ENCODE measurements at regions not wholly inside any gene's neighbourhood (a gene's known extent, or its start where the extent isn't known, plus 50 kb on each side); places are given as distances from the start of the nearest gene placed in this dataset.
"Not testable (repeated sequence)": the region's sequence is repeated elsewhere in the genome, so short reads cannot be mapped to it uniquely, and the experiment has no call there.

GRCh38 chr5:124796495-124796894 is 50.1 kb upstream of the ZNF608 start:
- no peak for DNase-seq (ENCODE audit: low read depth)

DNA sequence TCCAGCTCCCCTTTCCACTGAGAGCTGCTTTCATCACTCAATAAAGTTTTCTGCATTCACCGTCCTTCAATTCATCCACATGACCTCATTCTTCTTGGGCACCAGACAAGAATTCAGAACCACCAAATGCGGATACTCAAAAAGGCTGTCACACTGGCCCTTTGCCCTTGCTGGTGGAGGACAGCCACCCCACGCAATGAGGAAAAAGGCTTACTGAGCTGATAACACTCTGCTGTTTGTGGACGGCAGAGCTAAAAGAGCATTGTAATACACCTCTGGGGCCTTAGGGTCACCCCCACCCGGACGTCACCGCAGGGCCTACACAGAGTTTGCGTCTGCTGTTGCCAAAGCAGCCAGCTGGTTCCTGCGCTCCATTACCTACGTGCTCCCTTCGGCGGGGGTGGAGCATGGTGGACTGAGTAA is 51.2 kb upstream of the ZNF608 start:
- DNase-seq (ENCODE audit: low read depth): no peak

DNA sequence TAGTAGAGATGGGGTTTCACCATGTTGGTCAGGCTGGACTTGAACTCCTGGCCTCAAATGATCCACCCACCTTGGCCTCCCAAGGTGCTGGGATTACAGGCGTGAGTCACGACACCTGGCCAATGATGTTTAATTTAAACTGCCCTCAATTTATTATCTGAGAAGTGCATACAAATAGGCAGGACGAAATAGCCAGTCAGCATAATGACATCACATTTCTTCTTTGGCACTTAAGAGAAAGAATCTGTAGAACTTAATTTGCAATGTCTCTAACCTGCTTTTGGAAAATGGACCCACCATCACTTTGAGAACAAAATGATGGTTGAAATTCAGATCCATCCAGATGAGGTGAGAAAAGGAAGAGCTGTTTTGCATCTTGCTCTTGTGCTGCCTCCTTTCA is 52.5 kb upstream of the ZNF608 start:
- no peak for DNase-seq (ENCODE audit: low read depth)

DNA sequence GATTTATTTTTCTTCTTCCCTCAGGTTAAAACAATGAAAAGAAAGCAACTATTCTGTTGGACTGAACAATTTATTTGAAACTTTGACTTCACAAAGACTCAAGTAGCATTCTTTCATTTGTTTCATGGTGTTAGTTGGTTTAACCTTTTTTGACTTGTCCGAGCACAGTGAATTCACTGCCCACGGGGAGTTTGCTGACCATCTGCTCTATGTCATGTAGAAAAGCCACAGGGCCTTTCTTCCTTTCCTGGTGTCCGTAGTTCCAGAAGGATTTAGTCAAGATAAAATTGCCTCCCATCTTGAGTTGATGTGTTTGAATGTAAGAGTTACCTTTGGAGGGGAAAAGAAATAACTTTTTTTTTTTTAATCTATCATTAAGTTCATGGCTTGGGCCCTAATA is 55.1 kb upstream of the ZNF608 start:
- DNase-seq (ENCODE audit: low read depth): no peak

- no peak for DNase-seq (ENCODE audit: low read depth)
Observed at GRCh38 chr5:124803617-124804323, 57.3 kb upstream of the ZNF608 start.

DNA sequence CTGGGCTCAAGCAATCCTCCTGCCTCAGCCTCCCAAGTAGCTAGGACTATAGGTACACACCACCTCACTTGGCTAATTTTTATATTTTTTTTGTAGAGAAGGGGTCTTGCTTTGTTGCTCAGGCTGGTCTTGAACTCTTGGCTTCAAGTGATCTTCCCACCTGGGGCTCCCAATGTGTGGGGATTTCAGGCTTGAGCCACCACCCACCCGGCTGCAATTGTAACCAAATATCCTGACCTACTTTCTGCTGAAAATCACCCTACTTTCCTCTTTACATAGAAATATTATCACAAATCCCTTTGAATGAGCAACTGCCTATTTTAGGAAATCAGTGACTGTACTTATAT is 59.6 kb upstream of the ZNF608 start:
- no peak for DNase-seq (ENCODE audit: low read depth)

GRCh38 chr5:124806373-124807077 is 60.1 kb upstream of the ZNF608 start:
- no peak for DNase-seq (ENCODE audit: low read depth)

GRCh38 chr5:124808842-124809268 is 62.4 kb upstream of the ZNF608 start:
- no peak for DNase-seq (ENCODE audit: low read depth)

- DNase-seq (ENCODE audit: low read depth): no peak
Observed at GRCh38 chr5:124810396-124811006, 64.1 kb upstream of the ZNF608 start.

GRCh38 chr5:124812771-124813358 is 66.4 kb upstream of the ZNF608 start:
- no peak for DNase-seq (ENCODE audit: low read depth)

- DNase-seq (ENCODE audit: low read depth): no peak
Observed at GRCh38 chr5:124816381-124816780, 69.9 kb upstream of the ZNF608 start.

DNA sequence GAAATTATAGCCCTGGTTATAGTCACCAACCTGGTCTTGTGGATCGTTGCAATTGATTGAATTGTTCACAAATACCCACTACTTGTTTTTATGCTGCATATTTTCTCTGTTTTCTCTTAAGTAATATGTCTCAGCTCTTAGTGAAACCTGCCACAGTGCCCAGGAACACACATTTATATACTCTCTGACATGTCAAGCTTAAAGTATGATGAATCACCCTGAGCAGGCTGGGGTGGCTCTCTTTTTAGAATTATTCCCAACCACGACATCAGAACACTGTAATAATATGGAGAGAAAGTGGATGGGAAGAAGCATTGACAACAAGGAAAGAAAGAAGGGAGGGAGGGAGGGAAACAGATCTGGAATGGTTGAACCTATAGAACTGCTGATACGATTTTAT is 72.8 kb upstream of the ZNF608 start:
- no peak for DNase-seq (ENCODE audit: low read depth)

GRCh38 chr5:124822647-124823046 is 76.2 kb upstream of the ZNF608 start:
- no peak for DNase-seq (ENCODE audit: low read depth)

DNA sequence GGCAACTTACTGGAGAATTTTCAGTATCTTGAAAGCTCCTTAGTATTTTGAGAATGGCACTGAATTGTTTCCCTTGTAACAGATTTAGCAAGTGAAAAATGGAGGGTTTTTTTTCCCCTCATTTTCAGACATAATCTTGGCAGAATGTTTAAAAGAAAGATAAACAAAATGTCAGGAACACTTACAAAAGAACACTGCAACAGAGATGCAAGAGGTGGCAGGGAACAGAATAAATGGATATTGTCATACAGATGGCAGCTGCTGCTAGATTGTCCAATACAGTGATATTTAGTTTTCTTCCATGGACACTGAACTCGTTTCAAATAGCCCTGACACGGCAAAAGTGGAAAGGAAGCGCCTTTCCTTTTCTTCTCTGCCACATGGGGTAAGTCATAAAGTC is 76.9 kb upstream of the ZNF608 start:
- DNase-seq (ENCODE audit: low read depth): no peak

- no peak for DNase-seq (ENCODE audit: low read depth)
Observed at GRCh38 chr5:124824637-124825158, 78.3 kb upstream of the ZNF608 start.

GRCh38 chr5:124825250-124825982 is 79.0 kb upstream of the ZNF608 start:
- no peak for DNase-seq (ENCODE audit: low read depth)

DNA sequence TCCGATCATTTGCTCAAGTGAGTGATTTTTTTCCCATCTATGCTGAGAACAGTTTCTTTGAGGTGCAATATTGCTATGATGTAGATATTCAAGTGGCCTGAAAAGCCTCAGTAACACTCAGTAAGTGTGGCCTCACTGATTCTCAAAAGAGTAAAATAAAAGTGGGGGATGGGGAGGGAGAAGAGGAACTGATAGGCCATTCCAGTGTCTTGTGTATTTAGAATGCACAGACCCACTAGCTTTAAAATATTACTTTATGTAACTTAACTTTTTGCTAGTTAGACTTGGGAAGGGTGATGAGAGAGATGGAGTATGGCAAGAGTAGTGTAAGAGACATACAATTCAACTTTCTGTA is 79.5 kb upstream of the ZNF608 start:
- DNase-seq (ENCODE audit: low read depth): no peak

GRCh38 chr5:124828731-124829234 is 82.3 kb upstream of the ZNF608 start:
- DNase-seq (ENCODE audit: low read depth): no peak

GRCh38 chr5:124831687-124832240 is 85.3 kb upstream of the ZNF608 start:
- no peak for DNase-seq (ENCODE audit: low read depth)

DNA sequence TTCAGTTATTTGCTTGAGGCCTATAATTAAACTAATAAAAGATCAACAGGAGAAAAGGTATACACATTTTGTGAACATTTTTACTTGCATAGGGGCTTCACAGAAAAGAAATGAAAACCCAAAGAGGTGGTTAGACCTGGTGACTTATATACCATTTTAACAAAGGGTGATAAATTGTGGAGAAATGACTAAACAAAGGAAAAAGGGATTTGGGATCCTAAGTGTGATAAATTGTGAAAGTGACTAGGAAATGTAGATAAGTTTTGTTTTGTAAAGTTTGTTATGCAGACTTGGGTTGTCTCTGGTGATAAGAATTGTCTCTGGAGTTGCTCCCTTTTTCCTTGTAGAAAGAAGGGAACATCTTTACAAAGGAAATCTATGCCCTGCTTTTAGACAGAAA is 86.1 kb upstream of the ZNF608 start:
- DNase-seq (ENCODE audit: low read depth): no peak

- DNase-seq (ENCODE audit: low read depth): not testable (repeated sequence)
Observed at GRCh38 chr5:124836314-124836713, 89.9 kb upstream of the ZNF608 start.
